ENCODE measurements at regions not wholly inside any gene's neighbourhood (a gene's known extent, or its start where the extent isn't known, plus 50 kb on each side); places are given as distances from the start of the nearest gene placed in this dataset.

- Histone ChIP-seq H3K4me1 (ENCODE audit: insufficient read depth, low read length) (no peaks in the 10 kb centered on the region), H3K27ac (ENCODE audit: insufficient read length, low read depth, low read length) (no peak overlapping the region), H2BK120ac (ENCODE audit: low read depth, low read length, poor library complexity, severe bottlenecking) (no peak overlapping the region), H3K14ac (ENCODE audit: insufficient read depth, low read length) (no peak overlapping the region), H3T11ph (ENCODE audit: low read length) (no peak overlapping the region), H2BK20ac (ENCODE audit: low read depth, low read length, poor library complexity, severe bottlenecking) (no peak overlapping the region), H3K79me1 (ENCODE audit: insufficient read depth, low read depth, low read length, poor library complexity, severe bottlenecking) (no peaks in the 10 kb centered on the region), H3K23me2 (ENCODE audit: insufficient read length, low read depth, low read length, poor library complexity, severe bottlenecking) (no peaks in the 10 kb centered on the region), H3K4me2 (ENCODE audit: insufficient read depth, insufficient read length, low read length) (no peak overlapping the region), H3K4ac (ENCODE audit: low read depth, low read length) (no peak overlapping the region), H3K18ac (ENCODE audit: insufficient read length, low read depth, low read length) (no peak overlapping the region), H2AFZ (ENCODE audit: low read length) (no peak overlapping the region), H4K20me1 (ENCODE audit: control insufficient read depth, insufficient read depth, insufficient read length) (no peaks in the 10 kb centered on the region), H3K23ac (ENCODE audit: insufficient read length, low read depth, low read length) (no peak overlapping the region), H3K9me3 (ENCODE audit: control insufficient read depth, low read depth, low read length) (no peaks in the 10 kb centered on the region), H3K79me2 (ENCODE audit: insufficient read depth, low read length) (no peaks in the 10 kb centered on the region), H4K5ac (ENCODE audit: insufficient read length, low read depth, low read length) (no peak overlapping the region), H3K9ac (ENCODE audit: extremely low read depth, insufficient read length, low read length) (no peak overlapping the region), H4K91ac (ENCODE audit: insufficient read length, low read depth, low read length) (no peak overlapping the region), H2BK15ac (ENCODE audit: low read depth, low read length) (no peak overlapping the region), H3K56ac (ENCODE audit: insufficient read length, low read depth, low read length) (no peak overlapping the region), H2BK5ac (ENCODE audit: insufficient read length, low read length) (no peak overlapping the region), H2BK12ac (ENCODE audit: insufficient read length, low read depth, low read length) (no peak overlapping the region), H2AK5ac (ENCODE audit: insufficient read length, low read length) (no peak overlapping the region), H4K8ac (replicated peaks; ENCODE audit: insufficient read length, low read depth, low read length) (no peak overlapping the region), H3K27me3 (ENCODE audit: insufficient read depth, low read length) (no peaks in the 10 kb centered on the region)
- Mint-ChIP-seq H3K27ac (no peak overlapping the region), H3K36me3 (ENCODE audit: insufficient read depth in 1 of 3, low read depth in 3 of 3) (no peaks in the 10 kb centered on the region; a peak in 1 of 7 replicates), H3K27me3 (ENCODE audit: low read depth) (no peaks in the 10 kb centered on the region), H3K4me3 (no peak overlapping the region), H3K9me3 (no peaks in the 10 kb centered on the region; a peak in 1 of 5 replicates), H3K4me1 (peaks cover 6 to 11% of the 10 kb centered on the region in 2 experiments)
- DNase-seq, result no peak
- TF ChIP-seq CTCF (conservative IDR thresholded peaks at IDR 0.05), result no peak
- no CpG with 5 or more reads among the region's 1 CpG for WGBS (ENCODE audit: extremely low coverage, insufficient read length, low lambda C conversion rate)
Measured at GRCh38 chr18:73621091-73621490, 526.5 kb downstream of the FBXO15 start.

Measured in H9 (cell line).